ENCODE measurements at regions not wholly inside any gene's neighbourhood (a gene's known extent, or its start where the extent isn't known, plus 50 kb on each side); places are given as distances from the start of the nearest gene placed in this dataset.

DNA sequence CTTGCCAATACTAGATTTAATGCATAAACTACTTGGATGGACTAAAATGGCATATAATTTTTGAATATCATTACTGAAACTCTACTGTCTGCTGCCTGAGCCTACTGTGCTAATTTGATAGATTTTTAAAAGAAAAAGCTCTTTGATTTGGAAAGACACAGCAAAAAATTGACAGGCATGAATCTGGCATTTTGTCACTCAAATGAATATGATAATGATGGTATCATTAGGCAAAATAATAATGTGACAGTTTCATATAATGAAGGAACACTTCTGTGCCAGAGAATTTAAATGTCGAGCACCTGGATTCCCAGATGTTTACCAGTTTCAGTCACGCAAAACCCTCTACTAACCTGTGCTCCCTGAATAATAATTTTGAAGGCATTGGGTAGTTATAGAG lies 60.0 kb upstream of the SLC13A1 start:
- TF ChIP-seq, protein P1, sequence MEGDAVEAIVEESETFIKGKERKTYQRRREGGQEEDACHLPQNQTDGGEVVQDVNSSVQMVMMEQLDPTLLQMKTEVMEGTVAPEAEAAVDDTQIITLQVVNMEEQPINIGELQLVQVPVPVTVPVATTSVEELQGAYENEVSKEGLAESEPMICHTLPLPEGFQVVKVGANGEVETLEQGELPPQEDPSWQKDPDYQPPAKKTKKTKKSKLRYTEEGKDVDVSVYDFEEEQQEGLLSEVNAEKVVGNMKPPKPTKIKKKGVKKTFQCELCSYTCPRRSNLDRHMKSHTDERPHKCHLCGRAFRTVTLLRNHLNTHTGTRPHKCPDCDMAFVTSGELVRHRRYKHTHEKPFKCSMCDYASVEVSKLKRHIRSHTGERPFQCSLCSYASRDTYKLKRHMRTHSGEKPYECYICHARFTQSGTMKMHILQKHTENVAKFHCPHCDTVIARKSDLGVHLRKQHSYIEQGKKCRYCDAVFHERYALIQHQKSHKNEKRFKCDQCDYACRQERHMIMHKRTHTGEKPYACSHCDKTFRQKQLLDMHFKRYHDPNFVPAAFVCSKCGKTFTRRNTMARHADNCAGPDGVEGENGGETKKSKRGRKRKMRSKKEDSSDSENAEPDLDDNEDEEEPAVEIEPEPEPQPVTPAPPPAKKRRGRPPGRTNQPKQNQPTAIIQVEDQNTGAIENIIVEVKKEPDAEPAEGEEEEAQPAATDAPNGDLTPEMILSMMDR (IDR thresholded peaks at IDR 0.05; ENCODE audit: low read depth, low read length), result no peak
- TF ChIP-seq EZH2phosphoT487 (IDR thresholded peaks at IDR 0.05; ENCODE audit: low read depth), result no peak

Measured in OCI-LY3 (cell line).